Activated CD4-positive, alpha-beta T cell treated with anti-CD3 and anti-CD28 coated beads, Interleukin-2, amount 50 U/mL, for 48 hours (primary cell): ENCODE measurements at regions not wholly inside any gene's neighbourhood (a gene's known extent, or its start where the extent isn't known, plus 50 kb on each side); places are given as distances from the start of the nearest gene placed in this dataset.
"Not testable (repeated sequence)": the region's sequence is repeated elsewhere in the genome, so short reads cannot be mapped to it uniquely, and the experiment has no call there.

Experiments
- DNase-seq, 2 experiments: peaks; one replicate each; pipeline ENCODE4 v3.0.0-alpha.2; 2020

- not testable (repeated sequence) for DNase-seq
Observed at GRCh38 chr16:32947336-32947735, 246.7 kb upstream of the TP53TG3C start.

GRCh38 chr16:32946041-32946560, 247.9 kb upstream of the TP53TG3C start:
- not testable (repeated sequence) for DNase-seq

GRCh38 chr16:32945311-32945710, 248.7 kb upstream of the TP53TG3C start:
- not testable (repeated sequence) for DNase-seq

- DNase-seq, result not testable (repeated sequence)
Observed at GRCh38 chr16:32939845-32940244, 254.2 kb upstream of the TP53TG3C start.

- not testable (repeated sequence) for DNase-seq
Observed at GRCh38 chr16:32937929-32938328, 256.1 kb upstream of the TP53TG3C start.

- peak; percentile 10 to 18 for DNase-seq
Observed at GRCh38 chr16:32932240-32933040, 256.5 kb upstream of the TP53TG3 start.

GRCh38 chr16:32925192-32925591, 249.2 kb upstream of the TP53TG3 start:
- DNase-seq, result not testable (repeated sequence)

- DNase-seq, result not testable (repeated sequence)
Observed at GRCh38 chr16:32922578-32922977, 246.6 kb upstream of the TP53TG3 start.

GRCh38 chr16:32915346-32915745, 239.4 kb upstream of the TP53TG3 start:
- DNase-seq, result not testable (repeated sequence)

GRCh38 chr16:32897782-32898181, 221.8 kb upstream of the TP53TG3 start:
- DNase-seq, result peak; percentile 47 to 61

- not testable (repeated sequence) for DNase-seq
Observed at GRCh38 chr16:32885392-32885791, 209.4 kb upstream of the TP53TG3 start.

GRCh38 chr16:32884556-32884955, 208.6 kb upstream of the TP53TG3 start:
- not testable (repeated sequence) for DNase-seq

- DNase-seq, result not testable (repeated sequence)
Observed at GRCh38 chr16:32882328-32882857, 206.4 kb upstream of the TP53TG3 start.

GRCh38 chr16:32881631-32882030, 205.7 kb upstream of the TP53TG3 start:
- DNase-seq, result not testable (repeated sequence)

- DNase-seq, result not testable (repeated sequence)
Observed at GRCh38 chr16:32880009-32880408, 204.0 kb upstream of the TP53TG3 start.

- DNase-seq, result not testable (repeated sequence)
Observed at GRCh38 chr16:32876718-32877117, 200.8 kb upstream of the TP53TG3 start.

- not testable (repeated sequence) for DNase-seq
Observed at GRCh38 chr16:32873783-32874182, 197.8 kb upstream of the TP53TG3 start.

GRCh38 chr16:32873120-32873519, 197.2 kb upstream of the TP53TG3 start:
- DNase-seq, result not testable (repeated sequence)

- DNase-seq, result not testable (repeated sequence)
Observed at GRCh38 chr16:32870628-32871027, 194.7 kb upstream of the TP53TG3 start.

GRCh38 chr16:32868334-32868733, 192.4 kb upstream of the TP53TG3 start:
- DNase-seq, result not testable (repeated sequence)

GRCh38 chr16:32865284-32865683, 189.3 kb upstream of the TP53TG3 start:
- not testable (repeated sequence) for DNase-seq

- DNase-seq, result not testable (repeated sequence)
Observed at GRCh38 chr16:32861476-32862201, 185.7 kb upstream of the TP53TG3 start.

- DNase-seq, result not testable (repeated sequence)
Observed at GRCh38 chr16:32847379-32847778, 171.4 kb upstream of the TP53TG3 start.
